ENCODE measurements at regions not wholly inside any gene's neighbourhood (a gene's known extent, or its start where the extent isn't known, plus 50 kb on each side); places are given as distances from the start of the nearest gene placed in this dataset.

DNA sequence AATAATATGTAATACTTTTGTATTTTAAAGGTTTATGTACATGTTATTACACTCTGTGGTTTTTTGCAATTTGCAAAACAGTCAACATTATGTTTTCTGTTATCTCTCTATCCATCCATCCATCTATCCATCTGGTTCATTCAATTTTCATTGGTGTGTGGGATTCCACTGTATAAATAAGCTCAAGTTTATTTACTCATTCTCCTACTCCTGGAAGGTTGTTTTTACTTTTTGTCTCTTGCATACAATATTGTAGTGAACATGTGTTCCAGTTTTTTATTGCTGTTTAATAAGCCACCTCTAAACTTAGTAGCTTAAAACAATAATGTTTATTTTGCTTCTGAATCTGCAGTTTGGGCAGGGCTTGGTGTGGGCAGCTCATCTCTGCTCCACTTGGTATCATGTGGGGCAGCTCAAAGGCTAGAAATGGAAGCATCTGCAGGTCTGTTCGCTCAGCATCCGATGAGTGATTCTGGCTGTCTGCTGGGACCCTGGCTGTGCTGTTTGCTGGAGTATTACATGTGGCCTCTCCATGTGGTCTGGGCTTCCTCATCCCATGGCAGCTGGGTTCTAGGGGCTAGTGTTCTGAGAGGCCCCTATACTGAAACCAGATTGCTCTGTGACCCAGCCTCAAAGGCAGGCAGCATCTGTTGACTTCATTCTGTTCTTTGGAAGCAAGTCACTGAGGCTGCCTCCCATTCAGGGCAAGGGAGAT is 98.8 kb downstream of the SLC25A47 start:
- TF ChIP-seq, protein P1, sequence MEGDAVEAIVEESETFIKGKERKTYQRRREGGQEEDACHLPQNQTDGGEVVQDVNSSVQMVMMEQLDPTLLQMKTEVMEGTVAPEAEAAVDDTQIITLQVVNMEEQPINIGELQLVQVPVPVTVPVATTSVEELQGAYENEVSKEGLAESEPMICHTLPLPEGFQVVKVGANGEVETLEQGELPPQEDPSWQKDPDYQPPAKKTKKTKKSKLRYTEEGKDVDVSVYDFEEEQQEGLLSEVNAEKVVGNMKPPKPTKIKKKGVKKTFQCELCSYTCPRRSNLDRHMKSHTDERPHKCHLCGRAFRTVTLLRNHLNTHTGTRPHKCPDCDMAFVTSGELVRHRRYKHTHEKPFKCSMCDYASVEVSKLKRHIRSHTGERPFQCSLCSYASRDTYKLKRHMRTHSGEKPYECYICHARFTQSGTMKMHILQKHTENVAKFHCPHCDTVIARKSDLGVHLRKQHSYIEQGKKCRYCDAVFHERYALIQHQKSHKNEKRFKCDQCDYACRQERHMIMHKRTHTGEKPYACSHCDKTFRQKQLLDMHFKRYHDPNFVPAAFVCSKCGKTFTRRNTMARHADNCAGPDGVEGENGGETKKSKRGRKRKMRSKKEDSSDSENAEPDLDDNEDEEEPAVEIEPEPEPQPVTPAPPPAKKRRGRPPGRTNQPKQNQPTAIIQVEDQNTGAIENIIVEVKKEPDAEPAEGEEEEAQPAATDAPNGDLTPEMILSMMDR (IDR thresholded peaks at IDR 0.05) = no peak
- no peak for TF ChIP-seq POLR2AphosphoS5 (IDR thresholded peaks at IDR 0.05)
- TF ChIP-seq POLR2A (IDR thresholded peaks at IDR 0.05) = no peak
- TF ChIP-seq EP300 (IDR thresholded peaks at IDR 0.05) = no peak
